Effector memory CD8-positive, alpha-beta T cell (primary cell): ENCODE measurements at regions not wholly inside any gene's neighbourhood (a gene's known extent, or its start where the extent isn't known, plus 50 kb on each side); places are given as distances from the start of the nearest gene placed in this dataset.

ENCODE experiments used
- ATAC-seq: fragments of 150-1000 bp; cut with Tn5 transposase; replicated peaks from 2 replicates; pipeline ENCODE4 v1.10.0; 2021; ENCODE audit warnings: mild to moderate bottlenecking, moderate library complexity
- DNase-seq, 3 experiments: peaks; one replicate each; pipeline ENCODE4 v3.0.0; 2021
- H3K27ac Mint-ChIP-seq, 2 donors: one replicate each; pipeline ENCODE4 v1.8.0; 2022; ENCODE audit warnings: mild to moderate bottlenecking in 2 of 2, mixed read lengths in 2 of 2, moderate library complexity in 2 of 2
- H3K27me3 Mint-ChIP-seq, 2 donors: one replicate each; pipeline ENCODE4 v1.8.0; 2022; ENCODE audit warnings: mixed read lengths in 2 of 2
- H3K36me3 Mint-ChIP-seq: one replicate; pipeline ENCODE4 v1.8.0; 2022; ENCODE audit warnings: mild to moderate bottlenecking, moderate library complexity, mixed read lengths; ENCODE audit not compliant: insufficient read depth
- H3K4me1 Mint-ChIP-seq, 2 donors: one replicate each; pipeline ENCODE4 v1.8.0; 2022; ENCODE audit warnings: low read depth in 2 of 2, mixed read lengths in 2 of 2
- H3K4me3 Mint-ChIP-seq, 2 donors: one replicate each; pipeline ENCODE4 v1.8.0; 2022; ENCODE audit warnings: mild to moderate bottlenecking in 2 of 2, mixed read lengths in 2 of 2, moderate library complexity in 2 of 2
- H3K9me3 Mint-ChIP-seq, 2 donors: one replicate each; pipeline ENCODE4 v1.8.0; 2022; ENCODE audit warnings: mixed read lengths in 2 of 2

DNA sequence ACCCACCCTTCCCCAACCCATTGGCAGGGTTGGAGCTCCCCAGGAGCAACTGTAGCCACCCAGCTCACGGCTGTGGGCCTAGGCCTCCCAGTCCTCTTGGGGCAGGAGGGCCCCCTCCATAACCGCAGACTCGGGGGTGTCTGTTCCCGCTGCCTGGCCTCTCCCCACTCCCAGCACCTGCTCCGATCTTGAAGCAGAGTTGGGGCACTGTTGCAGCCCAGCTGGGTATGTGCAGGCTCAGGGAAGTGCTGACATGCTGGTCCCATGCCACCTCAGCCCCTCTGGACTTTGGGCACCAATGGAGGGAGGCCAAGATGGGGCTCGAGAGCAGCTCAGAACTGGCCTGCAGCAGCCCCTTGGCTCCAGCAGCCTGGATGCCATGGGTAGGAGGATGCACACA lies 54.8 kb upstream of the KRTAP11-1 start:
- Mint-ChIP-seq H3K27ac (no peak overlapping the region), H3K27me3 (no peaks in the 10 kb centered on the region), H3K4me3 (no peak overlapping the region), H3K36me3 (peaks cover 3% of the 10 kb centered on the region), H3K9me3 (peaks cover 0 to 1% of the 10 kb centered on the region in 2 donors), H3K4me1 (no peaks in the 10 kb centered on the region)
- no peak for ATAC-seq
- no peak for DNase-seq

DNA sequence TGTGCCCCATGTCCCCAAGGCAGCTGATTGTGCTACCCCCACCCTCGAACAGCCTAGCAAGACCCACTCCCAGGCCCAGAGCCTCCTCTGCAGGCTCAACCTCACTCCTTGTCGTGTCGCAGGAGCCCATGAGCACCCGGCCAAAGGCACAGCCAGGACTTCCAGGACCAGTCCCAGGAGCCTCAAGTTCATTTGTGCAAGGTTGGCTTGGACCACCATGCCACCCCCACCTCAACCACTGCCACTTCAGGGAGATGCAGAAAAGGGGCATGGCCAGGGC lies 54.4 kb upstream of the KRTAP11-1 start:
- ATAC-seq (no peak), DNase-seq (no peak)
- Mint-ChIP-seq H3K27me3 (no peaks in the 10 kb centered on the region), H3K4me3 (no peak overlapping the region), H3K27ac (no peak overlapping the region), H3K4me1 (no peaks in the 10 kb centered on the region), H3K9me3 (peaks cover 0 to 1% of the 10 kb centered on the region in 2 donors), H3K36me3 (peaks cover 3% of the 10 kb centered on the region)

DNA sequence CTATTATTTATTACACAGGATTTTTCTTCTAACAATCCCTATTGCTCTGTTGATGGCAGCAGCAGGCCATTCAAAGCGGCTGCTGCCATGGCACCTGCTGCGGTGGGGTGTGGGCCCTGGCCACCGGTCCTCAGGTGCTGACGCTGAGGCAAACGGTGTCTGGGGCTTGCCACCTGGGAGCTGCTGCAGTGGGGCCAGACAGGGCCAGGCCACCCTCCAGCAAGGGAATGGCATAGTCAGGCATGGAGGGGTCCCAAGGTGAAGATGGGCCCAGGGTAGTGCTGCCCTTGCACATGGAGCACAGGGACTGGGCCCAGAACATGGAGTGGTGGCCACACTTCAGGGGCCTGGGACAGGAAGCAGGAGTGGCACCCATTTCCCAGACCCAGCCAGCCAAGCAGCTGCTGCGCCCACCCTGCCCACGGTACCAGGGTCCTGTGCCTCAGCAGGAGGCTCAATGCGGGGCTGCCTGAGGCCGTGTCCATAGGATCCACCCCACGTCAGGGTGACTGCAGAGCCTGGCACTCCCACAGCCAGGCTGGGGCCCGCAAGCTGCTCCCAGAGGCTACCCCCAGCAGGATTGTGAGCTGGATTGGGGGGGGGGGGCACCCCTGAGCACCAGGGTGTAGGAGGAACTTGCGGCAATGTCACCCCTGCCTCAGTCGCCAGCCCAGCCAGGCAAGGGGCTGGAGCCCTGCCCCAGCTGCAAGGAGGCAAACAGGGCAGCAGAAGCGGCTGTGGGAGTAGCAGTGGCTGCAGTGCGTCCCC lies 53.9 kb upstream of the KRTAP11-1 start:
- DNase-seq (no peak), ATAC-seq (no peak)
- Mint-ChIP-seq H3K4me3 (no peak overlapping the region), H3K4me1 (no peaks in the 10 kb centered on the region), H3K9me3 (peaks cover 0 to 1% of the 10 kb centered on the region in 2 donors), H3K36me3 (peaks cover 3% of the 10 kb centered on the region), H3K27me3 (no peaks in the 10 kb centered on the region), H3K27ac (no peak overlapping the region)

DNA sequence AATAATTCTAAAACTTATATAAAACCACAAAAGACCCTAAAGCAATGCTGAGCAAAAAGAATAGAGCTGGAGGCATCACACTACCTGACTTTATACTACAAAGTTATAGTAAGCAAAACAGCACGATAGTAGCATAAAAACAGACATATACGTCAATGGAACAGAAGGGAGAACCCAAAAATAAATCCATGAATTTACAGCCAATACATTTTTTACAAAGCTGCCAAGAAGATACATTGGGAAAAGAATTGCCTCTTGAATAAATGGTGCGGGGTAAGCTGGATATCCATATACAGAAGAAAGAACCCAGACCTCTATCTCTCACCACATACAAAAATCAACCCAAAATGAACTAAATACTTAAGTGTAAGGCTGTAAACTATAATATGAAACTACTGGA lies 51.3 kb upstream of the KRTAP11-1 start:
- H3K9me3 Mint-ChIP-seq: peaks cover 1 to 2% of the 10 kb centered on the region in 2 donors
- no peak overlapping the region for H3K4me3 Mint-ChIP-seq
- peaks cover 2 to 10% of the 10 kb centered on the region in 2 donors for H3K27me3 Mint-ChIP-seq
- no peak for DNase-seq
- H3K4me1 Mint-ChIP-seq: no peaks in the 10 kb centered on the region
- no peak overlapping the region for H3K27ac Mint-ChIP-seq
- peaks cover 3% of the 10 kb centered on the region for H3K36me3 Mint-ChIP-seq
- no peak for ATAC-seq
